ENCODE measurements at regions not wholly inside any gene's neighbourhood (a gene's known extent, or its start where the extent isn't known, plus 50 kb on each side); places are given as distances from the start of the nearest gene placed in this dataset.
"Not testable (repeated sequence)": the region's sequence is repeated elsewhere in the genome, so short reads cannot be mapped to it uniquely, and the experiment has no call there.

DNA sequence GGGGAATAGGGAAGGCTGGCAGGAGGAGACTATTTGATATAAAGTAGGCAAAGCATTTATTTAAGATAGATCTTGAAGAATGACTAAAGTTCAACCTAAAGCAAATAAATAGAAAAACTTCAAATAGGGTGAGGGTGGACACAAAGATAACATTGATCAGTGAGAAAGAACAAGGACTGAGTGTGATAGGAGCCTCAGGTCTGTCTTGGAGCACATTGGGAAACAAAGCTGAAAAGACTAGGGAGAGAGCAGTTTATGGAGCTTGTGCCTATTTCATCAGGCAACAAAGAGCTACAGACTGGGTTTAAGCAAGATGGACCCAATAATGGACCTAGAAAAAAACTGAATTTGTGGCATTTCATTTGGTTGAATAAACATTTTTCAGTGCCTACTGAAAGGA, 425.6 kb downstream of the SMARCA1 start:
- no peaks in the 10 kb centered on the region for H3K4me1 ChIP-seq
- no peaks in the 10 kb centered on the region for H3K9me3 ChIP-seq
- no peak overlapping the region for H3K4me3 ChIP-seq
- no peaks in the 10 kb centered on the region for H3K27me3 ChIP-seq
- no peaks in the 10 kb centered on the region for H3K36me3 ChIP-seq
- no peak for DNase-seq
- TF ChIP-seq POLR2A (IDR thresholded peaks at IDR 0.05): no peak
- TF ChIP-seq, protein P1, sequence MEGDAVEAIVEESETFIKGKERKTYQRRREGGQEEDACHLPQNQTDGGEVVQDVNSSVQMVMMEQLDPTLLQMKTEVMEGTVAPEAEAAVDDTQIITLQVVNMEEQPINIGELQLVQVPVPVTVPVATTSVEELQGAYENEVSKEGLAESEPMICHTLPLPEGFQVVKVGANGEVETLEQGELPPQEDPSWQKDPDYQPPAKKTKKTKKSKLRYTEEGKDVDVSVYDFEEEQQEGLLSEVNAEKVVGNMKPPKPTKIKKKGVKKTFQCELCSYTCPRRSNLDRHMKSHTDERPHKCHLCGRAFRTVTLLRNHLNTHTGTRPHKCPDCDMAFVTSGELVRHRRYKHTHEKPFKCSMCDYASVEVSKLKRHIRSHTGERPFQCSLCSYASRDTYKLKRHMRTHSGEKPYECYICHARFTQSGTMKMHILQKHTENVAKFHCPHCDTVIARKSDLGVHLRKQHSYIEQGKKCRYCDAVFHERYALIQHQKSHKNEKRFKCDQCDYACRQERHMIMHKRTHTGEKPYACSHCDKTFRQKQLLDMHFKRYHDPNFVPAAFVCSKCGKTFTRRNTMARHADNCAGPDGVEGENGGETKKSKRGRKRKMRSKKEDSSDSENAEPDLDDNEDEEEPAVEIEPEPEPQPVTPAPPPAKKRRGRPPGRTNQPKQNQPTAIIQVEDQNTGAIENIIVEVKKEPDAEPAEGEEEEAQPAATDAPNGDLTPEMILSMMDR (IDR thresholded peaks at IDR 0.05): no peak
- no peak overlapping the region for H3K27ac ChIP-seq

GRCh38 chrX:129093706-129094105, 429.6 kb downstream of the SMARCA1 start:
- DNase-seq: no peak
- Histone ChIP-seq H3K9me3 (no peaks in the 10 kb centered on the region), H3K36me3 (no peaks in the 10 kb centered on the region), H3K27ac (no peak overlapping the region), H3K4me1 (no peaks in the 10 kb centered on the region), H3K27me3 (no peaks in the 10 kb centered on the region), H3K4me3 (no peak overlapping the region)
- TF ChIP-seq POLR2A (IDR thresholded peaks at IDR 0.05): no peak
- TF ChIP-seq, protein P1 (IDR thresholded peaks at IDR 0.05): no peak

- Histone ChIP-seq H3K4me3 (no peak overlapping the region), H3K36me3 (no peaks in the 10 kb centered on the region), H3K4me1 (no peaks in the 10 kb centered on the region), H3K27ac (no peak overlapping the region), H3K9me3 (no peaks in the 10 kb centered on the region), H3K27me3 (no peaks in the 10 kb centered on the region)
- DNase-seq: no peak
- no peak for TF ChIP-seq POLR2A (IDR thresholded peaks at IDR 0.05)
- TF ChIP-seq, protein P1 (IDR thresholded peaks at IDR 0.05): no peak
Measured at GRCh38 chrX:129092757-129093156, 430.5 kb downstream of the SMARCA1 start.

GRCh38 chrX:129092242-129092641, 431.0 kb downstream of the SMARCA1 start:
- no peaks in the 10 kb centered on the region for H3K4me1 ChIP-seq
- DNase-seq: no peak
- H3K9me3 ChIP-seq: no peaks in the 10 kb centered on the region
- no peak overlapping the region for H3K27ac ChIP-seq
- TF ChIP-seq, protein P1 (IDR thresholded peaks at IDR 0.05): no peak
- no peak for TF ChIP-seq POLR2A (IDR thresholded peaks at IDR 0.05)
- H3K27me3 ChIP-seq: no peaks in the 10 kb centered on the region
- no peak overlapping the region for H3K4me3 ChIP-seq
- H3K36me3 ChIP-seq: no peaks in the 10 kb centered on the region

GRCh38 chrX:129091097-129091496, 432.2 kb downstream of the SMARCA1 start:
- Histone ChIP-seq H3K9me3 (no peaks in the 10 kb centered on the region), H3K4me1 (no peaks in the 10 kb centered on the region), H3K27ac (no peak overlapping the region), H3K36me3 (no peaks in the 10 kb centered on the region), H3K4me3 (no peak overlapping the region), H3K27me3 (no peaks in the 10 kb centered on the region)
- TF ChIP-seq, protein P1 (IDR thresholded peaks at IDR 0.05): no peak
- no peak for TF ChIP-seq POLR2A (IDR thresholded peaks at IDR 0.05)
- DNase-seq: no peak

DNA sequence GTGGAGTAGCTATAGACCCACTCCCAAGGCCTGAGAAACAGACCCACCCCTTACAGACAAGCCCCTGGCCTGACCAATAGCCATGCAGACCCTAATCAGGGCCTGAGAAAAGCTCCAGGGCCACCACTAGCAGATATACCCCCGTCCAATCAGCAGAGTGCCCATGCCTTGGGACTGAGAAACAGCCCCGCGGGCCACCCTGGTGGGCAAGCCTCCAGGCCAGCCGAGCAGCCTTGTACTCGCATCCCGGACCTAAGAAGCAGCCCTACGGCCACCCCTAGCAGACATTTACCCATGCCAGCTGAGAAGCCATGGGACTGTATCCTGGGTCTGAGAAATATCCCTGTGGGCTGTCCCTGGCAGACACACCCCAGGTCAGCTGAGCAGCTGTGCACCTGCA, 436.5 kb downstream of the SMARCA1 start:
- no peaks in the 10 kb centered on the region for H3K9me3 ChIP-seq
- no peak overlapping the region for H3K4me3 ChIP-seq
- DNase-seq: no peak
- H3K4me1 ChIP-seq: no peaks in the 10 kb centered on the region
- no peak for TF ChIP-seq POLR2A (IDR thresholded peaks at IDR 0.05)
- TF ChIP-seq, protein P1 (IDR thresholded peaks at IDR 0.05): no peak
- no peaks in the 10 kb centered on the region for H3K27me3 ChIP-seq
- H3K36me3 ChIP-seq: no peaks in the 10 kb centered on the region
- no peak overlapping the region for H3K27ac ChIP-seq

DNA sequence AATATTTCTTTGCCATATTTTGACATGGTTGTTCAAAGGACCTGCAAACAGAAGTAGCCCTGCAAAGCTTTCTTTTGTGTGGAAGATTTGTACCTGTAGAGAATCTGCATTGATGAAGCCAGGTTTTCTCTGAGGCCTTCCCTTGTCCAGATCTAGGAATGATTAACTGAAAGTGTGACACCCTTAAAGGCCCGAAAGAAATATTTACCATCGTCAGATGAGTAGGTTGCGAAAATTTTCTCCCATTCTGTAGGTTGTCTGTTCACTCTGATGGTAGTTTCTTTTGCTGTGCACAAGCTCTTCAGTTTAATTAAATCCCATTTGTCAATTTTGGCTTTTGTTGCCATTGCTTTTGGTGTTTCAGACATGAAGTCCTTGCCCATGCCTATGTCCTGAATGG, 439.0 kb downstream of the SMARCA1 start:
- H3K4me3 ChIP-seq, H3K36me3 ChIP-seq, H3K27ac ChIP-seq, H3K27me3 ChIP-seq, DNase-seq, H3K9me3 ChIP-seq, H3K4me1 ChIP-seq: not testable (repeated sequence)

Data from Peyer's patch (tissue), 4 donors.